ENCODE measurements at regions not wholly inside any gene's neighbourhood (a gene's known extent, or its start where the extent isn't known, plus 50 kb on each side); places are given as distances from the start of the nearest gene placed in this dataset.

DNA sequence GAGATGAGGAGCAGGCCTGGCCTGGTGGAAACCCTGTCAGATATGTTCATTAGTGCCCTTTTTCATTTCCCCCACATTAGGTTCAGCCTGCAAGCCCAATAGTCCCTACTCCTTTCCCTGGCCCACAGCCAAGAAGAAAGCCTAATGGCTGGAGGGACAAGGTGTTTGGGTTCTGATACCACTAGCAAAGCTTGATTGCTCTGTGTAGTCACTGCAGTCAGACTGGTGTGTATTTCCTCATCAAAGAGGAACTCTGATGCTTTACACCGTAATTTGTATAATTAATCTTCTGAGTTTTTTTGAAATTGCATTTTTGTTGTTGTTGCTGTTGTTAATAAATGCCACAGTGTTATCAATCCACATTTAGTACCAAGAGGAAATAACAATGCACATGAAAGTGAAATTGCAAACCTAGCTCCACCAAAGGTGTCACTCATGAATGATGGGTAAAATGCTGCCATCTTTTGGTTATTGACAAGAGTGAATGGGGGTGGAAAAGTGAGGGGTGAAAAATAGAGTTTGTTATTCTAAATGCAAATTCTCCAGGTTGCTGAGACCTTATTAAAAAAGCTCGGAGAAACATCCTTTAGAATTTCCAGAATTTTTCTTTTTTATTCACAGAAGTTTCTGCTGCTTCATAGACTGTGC, 320.2 kb upstream of the POU3F2 start:
- peaks cover 8% of the 10 kb centered on the region; the same call in 1 of the 2 replicates for H3K27me3 ChIP-seq (ENCODE audit: insufficient read depth, low read length)
- H3K27ac ChIP-seq (ENCODE audit: low read depth, low read length): no peak overlapping the region
- ChIA-PET CTCF (no interaction called here), POLR2A (no interaction called here), RAD21 (ENCODE audit: low non-redundant PET in 1 of 2, low total read pairs in 2 of 2, uncharacterized antibody in 2 of 2, unreplicated experiment in 2 of 2) (no interaction called here)
- no peaks in the 10 kb centered on the region for H3K36me3 ChIP-seq (ENCODE audit: control insufficient read depth in 1 of 2, insufficient read depth in 2 of 2, low read length in 2 of 2)
- H3K9ac ChIP-seq (ENCODE audit: low read length): no peak overlapping the region
- H2AFZ ChIP-seq (ENCODE audit: low read depth, low read length, poor library complexity, severe bottlenecking): no peak overlapping the region
- H4K20me1 ChIP-seq (ENCODE audit: insufficient read depth): no peaks in the 10 kb centered on the region
- intact Hi-C loops (cut with micrococcal nuclease): no loop called here
- no peaks in the 10 kb centered on the region for H3K9me3 ChIP-seq (ENCODE audit: control insufficient read depth in 1 of 2, insufficient read depth in 1 of 2, low read depth in 1 of 2, low read length in 2 of 2)
- no peaks in the 10 kb centered on the region for H3K4me1 ChIP-seq (ENCODE audit: control insufficient read depth in 1 of 2, insufficient read depth in 2 of 2, low read length in 2 of 2)
- H3K9me2 ChIP-seq (ENCODE audit: insufficient read depth): no peaks in the 10 kb centered on the region
- H3K4me2 ChIP-seq (ENCODE audit: low read length): no peak overlapping the region
- TF ChIP-seq YY1 (IDR thresholded peaks at IDR 0.05; ENCODE audit: extremely low read depth, insufficient replicate concordance, low read depth, low read length) (no peak), RAD21 (IDR thresholded peaks at IDR 0.05; ENCODE audit: low read depth) (peak; percentile 7; the same call in 1 of the 2 replicates)
- BruUV-seq (replicated peaks): no TSS peak
- no peaks in the 10 kb centered on the region for H3K79me2 ChIP-seq (ENCODE audit: insufficient read depth, low read length)
- ATAC-seq (no peak), DNase-seq (ENCODE audit: low read depth, low spot score) (no peak)
- H3K4me3 ChIP-seq (replicated peaks in 1 of 2; ENCODE audit: low read depth in 1 of 2, low read length in 2 of 2): no peak overlapping the region

GRCh38 chr6:98514796-98515195, 319.6 kb upstream of the POU3F2 start:
- no peak overlapping the region for H3K4me2 ChIP-seq (ENCODE audit: low read length)
- no peak overlapping the region for H2AFZ ChIP-seq (ENCODE audit: low read depth, low read length, poor library complexity, severe bottlenecking)
- H3K79me2 ChIP-seq (ENCODE audit: insufficient read depth, low read length): no peaks in the 10 kb centered on the region
- intact Hi-C loops (cut with micrococcal nuclease): no loop called here
- no peak overlapping the region for H3K27ac ChIP-seq (ENCODE audit: low read depth, low read length)
- H3K27me3 ChIP-seq (ENCODE audit: insufficient read depth, low read length): peaks cover 8% of the 10 kb centered on the region; the same call in 1 of the 2 replicates
- no peaks in the 10 kb centered on the region for H3K9me2 ChIP-seq (ENCODE audit: insufficient read depth)
- ChIA-PET CTCF (no interaction called here), POLR2A (no interaction called here), RAD21 (ENCODE audit: low non-redundant PET in 1 of 2, low total read pairs in 2 of 2, uncharacterized antibody in 2 of 2, unreplicated experiment in 2 of 2) (no interaction called here)
- H3K4me1 ChIP-seq (ENCODE audit: control insufficient read depth in 1 of 2, insufficient read depth in 2 of 2, low read length in 2 of 2): no peaks in the 10 kb centered on the region
- no peaks in the 10 kb centered on the region for H4K20me1 ChIP-seq (ENCODE audit: insufficient read depth)
- no peak for TF ChIP-seq CEBPB (IDR thresholded peaks at IDR 0.05; ENCODE audit: low read depth)
- TF ChIP-seq EZH2phosphoT487 (IDR thresholded peaks at IDR 0.05; ENCODE audit: borderline replicate concordance): no peak
- TF ChIP-seq ZBTB33 (IDR thresholded peaks at IDR 0.05; ENCODE audit: extremely low read depth, insufficient replicate concordance, low read length): no peak
- no peak for TF ChIP-seq TCF7L2 (IDR thresholded peaks at IDR 0.05; ENCODE audit: borderline replicate concordance, extremely low read depth, insufficient read depth, insufficient read length)
- no peak for TF ChIP-seq YY1 (IDR thresholded peaks at IDR 0.05; ENCODE audit: extremely low read depth, insufficient replicate concordance, low read depth, low read length)
- TF ChIP-seq POLR2AphosphoS5 (IDR thresholded peaks at IDR 0.05; ENCODE audit: low read depth, low read length): no peak
- TF ChIP-seq FOSL1 (IDR thresholded peaks at IDR 0.05; ENCODE audit: low read depth): no peak
- no peak for TF ChIP-seq EZH2 (IDR thresholded peaks at IDR 0.05)
- TF ChIP-seq SP1 (IDR thresholded peaks at IDR 0.05; ENCODE audit: low read depth): no peak
- TF ChIP-seq CBX3 (IDR thresholded peaks at IDR 0.05; ENCODE audit: low read depth): no peak
- TF ChIP-seq, protein P1, sequence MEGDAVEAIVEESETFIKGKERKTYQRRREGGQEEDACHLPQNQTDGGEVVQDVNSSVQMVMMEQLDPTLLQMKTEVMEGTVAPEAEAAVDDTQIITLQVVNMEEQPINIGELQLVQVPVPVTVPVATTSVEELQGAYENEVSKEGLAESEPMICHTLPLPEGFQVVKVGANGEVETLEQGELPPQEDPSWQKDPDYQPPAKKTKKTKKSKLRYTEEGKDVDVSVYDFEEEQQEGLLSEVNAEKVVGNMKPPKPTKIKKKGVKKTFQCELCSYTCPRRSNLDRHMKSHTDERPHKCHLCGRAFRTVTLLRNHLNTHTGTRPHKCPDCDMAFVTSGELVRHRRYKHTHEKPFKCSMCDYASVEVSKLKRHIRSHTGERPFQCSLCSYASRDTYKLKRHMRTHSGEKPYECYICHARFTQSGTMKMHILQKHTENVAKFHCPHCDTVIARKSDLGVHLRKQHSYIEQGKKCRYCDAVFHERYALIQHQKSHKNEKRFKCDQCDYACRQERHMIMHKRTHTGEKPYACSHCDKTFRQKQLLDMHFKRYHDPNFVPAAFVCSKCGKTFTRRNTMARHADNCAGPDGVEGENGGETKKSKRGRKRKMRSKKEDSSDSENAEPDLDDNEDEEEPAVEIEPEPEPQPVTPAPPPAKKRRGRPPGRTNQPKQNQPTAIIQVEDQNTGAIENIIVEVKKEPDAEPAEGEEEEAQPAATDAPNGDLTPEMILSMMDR (IDR thresholded peaks at IDR 0.05 in 2 of 3, conservative IDR thresholded peaks at IDR 0.05 in 1 of 3; ENCODE audit: borderline replicate concordance in 1 of 3, insufficient read depth in 1 of 3, low read depth in 2 of 3, low read length in 2 of 3): no peak
- no peak for TF ChIP-seq ATF3 (IDR thresholded peaks at IDR 0.05)
- no peak overlapping the region for H3K9ac ChIP-seq (ENCODE audit: low read length)
- no TSS peak for BruUV-seq (replicated peaks)
- DNase-seq (ENCODE audit: low read depth, low spot score): no peak
- ATAC-seq: no peak
- no peak overlapping the region for H3K4me3 ChIP-seq (replicated peaks in 1 of 2; ENCODE audit: low read depth in 1 of 2, low read length in 2 of 2)
- no peaks in the 10 kb centered on the region for H3K9me3 ChIP-seq (ENCODE audit: control insufficient read depth in 1 of 2, insufficient read depth in 1 of 2, low read depth in 1 of 2, low read length in 2 of 2)
- no peaks in the 10 kb centered on the region for H3K36me3 ChIP-seq (ENCODE audit: control insufficient read depth in 1 of 2, insufficient read depth in 2 of 2, low read length in 2 of 2)

Measured in HCT116 (cell line).